ENCODE measurements at regions not wholly inside any gene's neighbourhood (a gene's known extent, or its start where the extent isn't known, plus 50 kb on each side); places are given as distances from the start of the nearest gene placed in this dataset.
"Not testable (repeated sequence)": the region's sequence is repeated elsewhere in the genome, so short reads cannot be mapped to it uniquely, and the experiment has no call there.

- H3K4me3 ChIP-seq (ENCODE audit: low read depth, low read length), result no peak overlapping the region
- no peak overlapping the region for H3K27ac ChIP-seq (ENCODE audit: low read depth)
- no peak for DNase-seq (ENCODE audit: extremely low spot score)
- H3K36me3 ChIP-seq (ENCODE audit: insufficient read depth), result no peaks in the 10 kb centered on the region
- no peaks in the 10 kb centered on the region for H3K4me1 ChIP-seq (ENCODE audit: insufficient read depth)
Measured at GRCh38 chr5:96315431-96315830, 117.6 kb downstream of the PCSK1 start.

GRCh38 chr5:96312383-96312782, 120.7 kb downstream of the PCSK1 start:
- Histone ChIP-seq H3K4me3 (ENCODE audit: low read depth, low read length) (no peak overlapping the region), H3K36me3 (ENCODE audit: insufficient read depth) (no peaks in the 10 kb centered on the region), H3K27ac (ENCODE audit: low read depth) (no peak overlapping the region), H3K4me1 (ENCODE audit: insufficient read depth) (no peaks in the 10 kb centered on the region)
- DNase-seq (ENCODE audit: extremely low spot score), result no peak

GRCh38 chr5:96307047-96307446, 126.0 kb downstream of the PCSK1 start:
- DNase-seq (ENCODE audit: extremely low spot score); H3K27ac ChIP-seq (ENCODE audit: low read depth); H3K36me3 ChIP-seq (ENCODE audit: insufficient read depth); H3K4me3 ChIP-seq (ENCODE audit: low read depth, low read length); H3K4me1 ChIP-seq (ENCODE audit: insufficient read depth): not testable (repeated sequence)

- H3K27ac ChIP-seq (ENCODE audit: low read depth), result no peak overlapping the region
- WGBS, result 82% methylated on average over 4 of the region's 4 CpGs
- H3K36me3 ChIP-seq (ENCODE audit: insufficient read depth), result no peaks in the 10 kb centered on the region
- H3K4me3 ChIP-seq (ENCODE audit: low read depth, low read length), result no peak overlapping the region
- no peak for DNase-seq (ENCODE audit: extremely low spot score)
- no peaks in the 10 kb centered on the region for H3K4me1 ChIP-seq (ENCODE audit: insufficient read depth)
Measured at GRCh38 chr5:96302174-96302738, 130.8 kb downstream of the PCSK1 start.

- no peaks in the 10 kb centered on the region for H3K4me1 ChIP-seq (ENCODE audit: insufficient read depth)
- no peak overlapping the region for H3K27ac ChIP-seq (ENCODE audit: low read depth)
- no peaks in the 10 kb centered on the region for H3K36me3 ChIP-seq (ENCODE audit: insufficient read depth)
- no peak overlapping the region for H3K4me3 ChIP-seq (ENCODE audit: low read depth, low read length)
- no peak for DNase-seq (ENCODE audit: extremely low spot score)
Measured at GRCh38 chr5:96300976-96301375, 132.1 kb downstream of the PCSK1 start.

GRCh38 chr5:96297867-96298266, 135.2 kb downstream of the PCSK1 start:
- Histone ChIP-seq H3K36me3 (ENCODE audit: insufficient read depth) (no peaks in the 10 kb centered on the region), H3K27ac (ENCODE audit: low read depth) (no peak overlapping the region), H3K4me3 (ENCODE audit: low read depth, low read length) (no peak overlapping the region), H3K4me1 (ENCODE audit: insufficient read depth) (no peaks in the 10 kb centered on the region)
- no peak for DNase-seq (ENCODE audit: extremely low spot score)
- WGBS, result 41% methylated on average over 3 of the region's 3 CpGs

GRCh38 chr5:96297290-96297689, 135.8 kb downstream of the PCSK1 start:
- 43% methylated on average over 1 of the region's 1 CpG for WGBS
- H3K27ac ChIP-seq (ENCODE audit: low read depth), result no peak overlapping the region
- H3K4me3 ChIP-seq (ENCODE audit: low read depth, low read length), result no peak overlapping the region
- DNase-seq (ENCODE audit: extremely low spot score), result no peak
- H3K36me3 ChIP-seq (ENCODE audit: insufficient read depth), result no peaks in the 10 kb centered on the region
- no peaks in the 10 kb centered on the region for H3K4me1 ChIP-seq (ENCODE audit: insufficient read depth)

- Histone ChIP-seq H3K36me3 (ENCODE audit: insufficient read depth) (no peaks in the 10 kb centered on the region), H3K4me1 (ENCODE audit: insufficient read depth) (no peaks in the 10 kb centered on the region), H3K4me3 (ENCODE audit: low read depth, low read length) (no peak overlapping the region), H3K27ac (ENCODE audit: low read depth) (no peak overlapping the region)
- no peak for DNase-seq (ENCODE audit: extremely low spot score)
Measured at GRCh38 chr5:96294884-96295202, 138.2 kb downstream of the PCSK1 start.

- Histone ChIP-seq H3K4me3 (ENCODE audit: low read depth, low read length) (no peak overlapping the region), H3K36me3 (ENCODE audit: insufficient read depth) (no peaks in the 10 kb centered on the region), H3K4me1 (ENCODE audit: insufficient read depth) (no peaks in the 10 kb centered on the region), H3K27ac (ENCODE audit: low read depth) (no peak overlapping the region)
- DNase-seq (ENCODE audit: extremely low spot score), result no peak
- WGBS, result 40% methylated on average over 2 of the region's 2 CpGs
Measured at GRCh38 chr5:96293966-96294883, 138.8 kb downstream of the PCSK1 start.

- Histone ChIP-seq H3K4me1 (ENCODE audit: insufficient read depth) (no peaks in the 10 kb centered on the region), H3K4me3 (ENCODE audit: low read depth, low read length) (no peak overlapping the region), H3K36me3 (ENCODE audit: insufficient read depth) (no peaks in the 10 kb centered on the region), H3K27ac (ENCODE audit: low read depth) (no peak overlapping the region)
- WGBS, result 70% methylated on average over 8 of the region's 8 CpGs
- DNase-seq (ENCODE audit: extremely low spot score), result no peak
Measured at GRCh38 chr5:96292582-96293247, 140.3 kb downstream of the PCSK1 start.

GRCh38 chr5:96289287-96289686, 143.8 kb downstream of the PCSK1 start:
- not testable (repeated sequence) for DNase-seq (ENCODE audit: extremely low spot score); H3K4me3 ChIP-seq (ENCODE audit: low read depth, low read length); H3K4me1 ChIP-seq (ENCODE audit: insufficient read depth); H3K27ac ChIP-seq (ENCODE audit: low read depth); H3K36me3 ChIP-seq (ENCODE audit: insufficient read depth)
- 74% methylated on average over 5 of the region's 5 CpGs for WGBS

- H3K27ac ChIP-seq (ENCODE audit: low read depth), result no peak overlapping the region
- no peak overlapping the region for H3K4me3 ChIP-seq (ENCODE audit: low read depth, low read length)
- no peaks in the 10 kb centered on the region for H3K36me3 ChIP-seq (ENCODE audit: insufficient read depth)
- WGBS, result 81% methylated on average over 1 of the region's 1 CpG
- no peaks in the 10 kb centered on the region for H3K4me1 ChIP-seq (ENCODE audit: insufficient read depth)
- DNase-seq (ENCODE audit: extremely low spot score), result no peak
Measured at GRCh38 chr5:96288845-96289185, 144.2 kb downstream of the PCSK1 start.

GRCh38 chr5:96288166-96288844, 144.7 kb downstream of the PCSK1 start:
- DNase-seq (ENCODE audit: extremely low spot score), result no peak
- 93% methylated on average over 3 of the region's 3 CpGs for WGBS
- Histone ChIP-seq H3K27ac (ENCODE audit: low read depth) (no peak overlapping the region), H3K4me1 (ENCODE audit: insufficient read depth) (no peaks in the 10 kb centered on the region), H3K4me3 (ENCODE audit: low read depth, low read length) (no peak overlapping the region), H3K36me3 (ENCODE audit: insufficient read depth) (no peaks in the 10 kb centered on the region)

GRCh38 chr5:96287136-96287535, 145.9 kb downstream of the PCSK1 start:
- 97% methylated on average over 2 of the region's 2 CpGs for WGBS

More at GRCh38 chr5:96287136-96287535, 145.9 kb downstream of the PCSK1 start:
- no peak overlapping the region for H3K27ac ChIP-seq (ENCODE audit: low read depth)
- no peaks in the 10 kb centered on the region for H3K4me1 ChIP-seq (ENCODE audit: insufficient read depth)
- no peaks in the 10 kb centered on the region for H3K36me3 ChIP-seq (ENCODE audit: insufficient read depth)
- no peak overlapping the region for H3K4me3 ChIP-seq (ENCODE audit: low read depth, low read length)
- DNase-seq (ENCODE audit: extremely low spot score), result no peak

All from urinary bladder (tissue), 3 donors.